Ascending aorta (tissue), 2 donors: ENCODE measurements at regions not wholly inside any gene's neighbourhood (a gene's known extent, or its start where the extent isn't known, plus 50 kb on each side); places are given as distances from the start of the nearest gene placed in this dataset.

ENCODE experiments used
- DNase-seq, 2 donors: peaks; one replicate each; pipeline ENCODE4 v3.0.0-alpha.2; 2019; ENCODE audit warnings: low spot score in 2 of 2
- H3K27ac ChIP-seq, 2 donors: fragments of 200-600 bp; sonication (generic); one replicate each; pipeline ENCODE4 v1.5.1; 2016 to 2017; ENCODE audit warnings: mild to moderate bottlenecking in 1 of 2
- H3K27me3 ChIP-seq: fragments of 200-600 bp; sonication (generic); one replicate; pipeline ENCODE4 v1.5.1; 2017
- H3K36me3 ChIP-seq, 2 donors: fragments of 200-600 bp; sonication (generic); one replicate each; pipeline ENCODE4 v1.5.1; 2016
- H3K4me1 ChIP-seq, 2 donors: fragments of 200-600 bp; sonication (generic); one replicate each; pipeline ENCODE4 v1.5.1; 2016 to 2017; ENCODE audit warnings: mild to moderate bottlenecking in 1 of 2
- H3K4me3 ChIP-seq, 2 donors: fragments of 200-600 bp; sonication (generic); one replicate each; pipeline ENCODE4 v1.5.1; 2016 to 2017; ENCODE audit warnings: mild to moderate bottlenecking in 1 of 2
- H3K9me3 ChIP-seq, 2 donors: fragments of 200-600 bp; sonication (generic); one replicate each; pipeline ENCODE4 v1.5.1; 2016
- CTCF ChIP-seq, 3 experiments: fragments of 200-600 bp in 2 of 3; fragments of 450-650 bp in 1 of 3; sonication (generic) in 2 of 3; IDR thresholded peaks; one replicate each; pipeline ENCODE4 v1.5.1; 2016 to 2019; ENCODE audit warnings: antibody characterized with exemption in 3 of 3, mild to moderate bottlenecking in 1 of 3, moderate library complexity in 1 of 3
- intact Hi-C: fragments of 100-400 bp; cut with DNase I; formaldehyde crosslinking; loops from one replicate; pipeline ENCODE4 v1.15.1; 2023

DNA sequence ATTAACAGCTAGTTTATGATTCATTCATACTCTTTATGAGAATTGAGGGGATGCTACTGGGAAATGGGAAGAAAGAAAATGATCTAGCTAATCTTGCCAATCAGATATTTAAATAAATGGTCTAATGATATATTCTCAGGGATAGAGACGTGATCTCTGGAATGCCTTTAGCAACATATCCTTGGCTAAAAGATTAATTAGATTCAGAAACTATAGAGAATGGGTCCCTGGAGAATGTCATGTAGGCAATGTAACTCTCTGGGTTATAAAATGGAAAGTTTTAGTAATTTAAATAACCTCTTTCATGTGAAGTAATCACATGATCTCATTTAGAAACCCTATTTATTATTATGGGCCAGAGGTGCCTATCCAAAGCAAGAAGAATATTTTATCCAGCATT lies 771.0 kb upstream of the CDH2 start:
- Histone ChIP-seq H3K27me3 (no peaks in the 10 kb centered on the region), H3K9me3 (no peaks in the 10 kb centered on the region), H3K4me3 (no peak overlapping the region), H3K36me3 (no peaks in the 10 kb centered on the region), H3K4me1 (no peaks in the 10 kb centered on the region), H3K27ac (no peak overlapping the region)
- intact Hi-C loops: no loop called here
- no peak for DNase-seq
- TF ChIP-seq CTCF (IDR thresholded peaks at IDR 0.05): no peak

GRCh38 chr18:28946471-28946870 lies 769.5 kb upstream of the CDH2 start:
- H3K9me3 ChIP-seq: no peaks in the 10 kb centered on the region
- intact Hi-C loops: no loop called here
- H3K27me3 ChIP-seq: no peaks in the 10 kb centered on the region
- no peak for TF ChIP-seq CTCF (IDR thresholded peaks at IDR 0.05)
- no peak overlapping the region for H3K4me3 ChIP-seq
- H3K36me3 ChIP-seq: no peaks in the 10 kb centered on the region
- DNase-seq: no peak
- no peak overlapping the region for H3K27ac ChIP-seq
- no peaks in the 10 kb centered on the region for H3K4me1 ChIP-seq

DNA sequence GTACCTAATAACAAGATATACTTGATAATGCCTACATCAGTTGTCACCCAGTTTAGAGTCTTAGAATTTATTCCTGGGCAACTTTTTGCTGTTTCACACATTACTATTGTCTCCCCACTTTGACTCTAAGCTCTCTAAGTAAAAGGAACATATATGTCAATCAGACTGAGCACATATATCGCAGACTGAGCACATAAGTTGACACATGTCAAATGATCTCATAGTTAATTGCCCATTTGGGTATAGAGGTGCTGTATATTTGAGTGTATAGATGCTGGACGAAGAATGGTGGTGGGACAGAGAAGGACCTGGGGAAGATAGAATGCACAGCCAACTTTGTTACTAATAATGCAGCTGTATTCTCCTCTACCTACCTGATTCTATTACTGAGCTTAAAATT lies 746.0 kb upstream of the CDH2 start:
- H3K9me3 ChIP-seq: no peaks in the 10 kb centered on the region
- no peaks in the 10 kb centered on the region for H3K36me3 ChIP-seq
- H3K27me3 ChIP-seq: no peaks in the 10 kb centered on the region
- H3K27ac ChIP-seq: no peak overlapping the region
- H3K4me3 ChIP-seq: no peak overlapping the region
- intact Hi-C loops: no loop called here
- H3K4me1 ChIP-seq: no peaks in the 10 kb centered on the region
- no peak for DNase-seq
- TF ChIP-seq CTCF (IDR thresholded peaks at IDR 0.05): no peak

DNA sequence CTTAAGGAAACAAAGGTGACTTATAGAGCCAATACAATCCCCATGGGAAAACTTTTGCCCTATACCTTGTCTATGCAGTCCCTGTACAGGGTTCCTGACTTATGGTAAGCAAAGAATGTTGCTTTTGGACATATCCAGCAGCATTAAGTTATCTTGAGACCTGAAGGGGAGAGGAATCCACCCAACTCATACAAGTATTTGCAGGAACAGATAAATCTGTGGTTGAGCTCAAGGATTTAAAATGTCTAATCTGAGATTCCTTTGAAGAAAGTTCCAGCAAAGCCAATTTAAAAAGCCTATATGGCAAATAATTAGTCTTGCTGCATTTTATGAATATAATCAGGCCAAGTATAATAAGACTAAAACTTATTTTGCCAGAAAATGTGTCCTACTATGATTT lies 739.5 kb upstream of the CDH2 start:
- Histone ChIP-seq H3K27me3 (no peaks in the 10 kb centered on the region), H3K4me1 (no peaks in the 10 kb centered on the region), H3K36me3 (no peaks in the 10 kb centered on the region), H3K27ac (no peak overlapping the region), H3K4me3 (no peak overlapping the region), H3K9me3 (peaks cover 0 to 3% of the 10 kb centered on the region in 2 donors)
- no peak for DNase-seq
- intact Hi-C loops: no loop called here
- no peak for TF ChIP-seq CTCF (IDR thresholded peaks at IDR 0.05)

DNA sequence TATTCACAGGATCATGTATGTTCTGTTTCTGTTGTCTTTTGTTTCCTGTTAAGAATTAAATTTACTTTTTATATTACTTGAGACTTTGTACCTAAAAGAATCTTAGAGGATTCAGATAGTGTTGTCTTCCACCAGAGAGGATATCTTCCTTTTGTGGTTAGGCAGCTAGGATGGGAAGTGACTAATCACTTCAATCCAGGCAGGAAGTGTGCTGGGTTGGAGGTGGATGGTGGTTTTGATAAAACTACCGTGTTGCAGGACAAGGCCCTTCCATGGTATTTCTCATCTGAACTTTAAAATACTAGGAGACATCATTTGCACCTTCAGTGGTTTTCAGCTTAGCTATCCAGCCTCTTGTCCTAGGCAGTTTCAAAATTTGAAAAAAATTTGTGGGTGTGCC lies 728.6 kb upstream of the CDH2 start:
- Histone ChIP-seq H3K27ac (no peak overlapping the region), H3K4me3 (no peak overlapping the region), H3K4me1 (no peaks in the 10 kb centered on the region), H3K27me3 (no peaks in the 10 kb centered on the region), H3K9me3 (no peaks in the 10 kb centered on the region), H3K36me3 (no peaks in the 10 kb centered on the region)
- no peak for DNase-seq
- intact Hi-C loops: no loop called here
- no peak for TF ChIP-seq CTCF (IDR thresholded peaks at IDR 0.05)

GRCh38 chr18:28904789-28905364 lies 727.9 kb upstream of the CDH2 start:
- TF ChIP-seq CTCF (IDR thresholded peaks at IDR 0.05): no peak
- Histone ChIP-seq H3K27me3 (no peaks in the 10 kb centered on the region), H3K4me3 (no peak overlapping the region), H3K27ac (no peak overlapping the region), H3K36me3 (no peaks in the 10 kb centered on the region), H3K9me3 (no peaks in the 10 kb centered on the region), H3K4me1 (no peaks in the 10 kb centered on the region)
- no peak for DNase-seq
- intact Hi-C loops: no loop called here
